Astrocyte (in vitro differentiated cells and primary cell): ENCODE measurements at regions not wholly inside any gene's neighbourhood (a gene's known extent, or its start where the extent isn't known, plus 50 kb on each side); places are given as distances from the start of the nearest gene placed in this dataset.

Experiments used
- DNase-seq: peaks from one replicate; pipeline ENCODE4 v3.0.0-alpha.2; 2010; ENCODE audit warnings: low read depth
- FAIRE-seq: peaks from 2 replicates; lab custom pipeline; 2011; peaks lifted over from hg19 to GRCh38; lab: Jason Lieb, UNC
- H2AFZ ChIP-seq: 2 replicates; pipeline ENCODE4 v1.6.0; 2012; ENCODE audit warnings: low read depth, low read length, inconsistent platforms
- H3K27ac ChIP-seq: 2 replicates; pipeline ENCODE4 v1.5.1; 2011; ENCODE audit warnings: low read depth, low read length, inconsistent platforms
- H3K27me3 ChIP-seq: 2 replicates; pipeline ENCODE4 v1.6.0; 2011; ENCODE audit warnings: low read length, inconsistent platforms; ENCODE audit not compliant: insufficient read depth
- H3K36me3 ChIP-seq: 2 replicates; pipeline ENCODE4 v1.5.1; 2011; ENCODE audit warnings: low read length, inconsistent platforms; ENCODE audit not compliant: insufficient read depth
- H3K4me1 ChIP-seq: 2 replicates; pipeline ENCODE4 v1.5.1; 2011; ENCODE audit warnings: low read length, inconsistent platforms; ENCODE audit not compliant: insufficient read depth
- H3K4me2 ChIP-seq: 2 replicates; pipeline ENCODE4 v1.6.0; 2012; ENCODE audit warnings: low read length, inconsistent platforms
- H3K4me3 ChIP-seq: 2 replicates; pipeline ENCODE4 v1.5.1; 2011; ENCODE audit warnings: low read depth, mild to moderate bottlenecking, low read length, inconsistent platforms; ENCODE audit not compliant: insufficient read depth
- H3K79me2 ChIP-seq: 2 replicates; pipeline ENCODE4 v1.6.0; 2012; ENCODE audit warnings: mild to moderate bottlenecking, low read length, inconsistent platforms; ENCODE audit not compliant: insufficient read depth
- H3K9ac ChIP-seq: 2 replicates; pipeline ENCODE4 v1.6.0; 2012; ENCODE audit warnings: mild to moderate bottlenecking, low read length, inconsistent platforms
- H3K9me3 ChIP-seq: 2 replicates; pipeline ENCODE4 v1.5.1; 2012; ENCODE audit warnings: low read depth, mild to moderate bottlenecking, low read length, inconsistent platforms; ENCODE audit not compliant: insufficient read depth
- H4K20me1 ChIP-seq: 2 replicates; pipeline ENCODE4 v1.6.0; 2012; ENCODE audit warnings: low read length, inconsistent platforms; ENCODE audit not compliant: insufficient read depth
- H3K27ac Mint-ChIP-seq: one replicate; pipeline ENCODE4 v1.8.0; 2021; ENCODE audit warnings: mild to moderate bottlenecking, mixed read lengths; ENCODE audit not compliant: unreplicated experiment
- H3K27me3 Mint-ChIP-seq: one replicate; pipeline ENCODE4 v1.8.0; 2021; ENCODE audit warnings: low read depth, mixed read lengths; ENCODE audit not compliant: unreplicated experiment
- H3K36me3 Mint-ChIP-seq: one replicate; pipeline ENCODE4 v1.8.0; 2021; ENCODE audit warnings: low read depth, mixed read lengths; ENCODE audit not compliant: unreplicated experiment
- H3K4me1 Mint-ChIP-seq: one replicate; pipeline ENCODE4 v1.8.0; 2021; ENCODE audit warnings: low read depth, mixed read lengths; ENCODE audit not compliant: unreplicated experiment
- H3K4me3 Mint-ChIP-seq: one replicate; pipeline ENCODE4 v1.8.0; 2021; ENCODE audit warnings: mild to moderate bottlenecking, moderate library complexity, mixed read lengths; ENCODE audit not compliant: unreplicated experiment
- H3K9me3 Mint-ChIP-seq: one replicate; pipeline ENCODE4 v1.8.0; 2021; ENCODE audit warnings: mild to moderate bottlenecking, mixed read lengths; ENCODE audit not compliant: unreplicated experiment
- CTCF ChIP-seq: IDR thresholded peaks from 2 replicates; pipeline ENCODE4 v1.5.1; 2011; ENCODE audit warnings: low read depth, mild to moderate bottlenecking, inconsistent platforms, low read length, moderate library complexity; ENCODE audit not compliant: insufficient read depth
- EZH2 ChIP-seq: IDR thresholded peaks from 2 replicates; pipeline ENCODE4 v1.6.1; 2012; ENCODE audit warnings: mild to moderate bottlenecking, low read length, inconsistent platforms; ENCODE audit not compliant: insufficient read depth

GRCh38 chr9:87245271-87245670 is 252.4 kb upstream of the DAPK1 start:
- Histone ChIP-seq H4K20me1 (no peaks in the 10 kb centered on the region), H3K9me3 (no peaks in the 10 kb centered on the region), H3K4me2 (no peak overlapping the region), H2AFZ (no peak overlapping the region), H3K27ac (no peak overlapping the region), H3K36me3 (no peaks in the 10 kb centered on the region), H3K4me3 (no peak overlapping the region), H3K4me1 (no peaks in the 10 kb centered on the region), H3K9ac (no peak overlapping the region), H3K79me2 (no peaks in the 10 kb centered on the region), H3K27me3 (no peaks in the 10 kb centered on the region)
- no peak for DNase-seq
- TF ChIP-seq CTCF, result no peak
- no peak for TF ChIP-seq EZH2
- no peaks in the 10 kb centered on the region for H3K9me3 Mint-ChIP-seq
- no peaks in the 10 kb centered on the region for H3K4me1 Mint-ChIP-seq
- H3K27ac Mint-ChIP-seq, result no peak overlapping the region
- FAIRE-seq, result no peak
- H3K4me3 Mint-ChIP-seq, result no peak overlapping the region
- peaks cover 3% of the 10 kb centered on the region for H3K27me3 Mint-ChIP-seq
- H3K36me3 Mint-ChIP-seq, result no peaks in the 10 kb centered on the region

- Mint-ChIP-seq H3K4me3 (no peak overlapping the region), H3K27ac (no peak overlapping the region), H3K36me3 (no peaks in the 10 kb centered on the region), H3K4me1 (no peaks in the 10 kb centered on the region), H3K9me3 (no peaks in the 10 kb centered on the region), H3K27me3 (peaks cover 3% of the 10 kb centered on the region)
- no peak overlapping the region for H3K27ac ChIP-seq
- no peak overlapping the region for H3K9ac ChIP-seq
- DNase-seq (no peak), FAIRE-seq (no peak)
- no peaks in the 10 kb centered on the region for H3K79me2 ChIP-seq
- no peak overlapping the region for H3K4me2 ChIP-seq
- no peaks in the 10 kb centered on the region for H3K27me3 ChIP-seq
- H2AFZ ChIP-seq, result no peak overlapping the region
- no peak overlapping the region for H3K4me3 ChIP-seq
- H4K20me1 ChIP-seq, result no peaks in the 10 kb centered on the region
- H3K9me3 ChIP-seq, result no peaks in the 10 kb centered on the region
- no peaks in the 10 kb centered on the region for H3K36me3 ChIP-seq
- TF ChIP-seq EZH2 (no peak), CTCF (no peak)
- H3K4me1 ChIP-seq, result no peaks in the 10 kb centered on the region
Observed at GRCh38 chr9:87247097-87247496, 250.6 kb upstream of the DAPK1 start.

- TF ChIP-seq EZH2 (no peak), CTCF (no peak)
- H2AFZ ChIP-seq, result no peak overlapping the region
- DNase-seq (no peak), FAIRE-seq (no peak)
- no peak overlapping the region for H3K4me2 ChIP-seq
- Mint-ChIP-seq H3K9me3 (no peaks in the 10 kb centered on the region), H3K4me1 (no peaks in the 10 kb centered on the region), H3K36me3 (no peaks in the 10 kb centered on the region), H3K27ac (no peak overlapping the region), H3K27me3 (peaks cover 13% of the 10 kb centered on the region), H3K4me3 (no peak overlapping the region)
- H3K9me3 ChIP-seq, result no peaks in the 10 kb centered on the region
- H3K27me3 ChIP-seq, result peaks cover 4% of the 10 kb centered on the region
- no peaks in the 10 kb centered on the region for H3K4me1 ChIP-seq
- no peaks in the 10 kb centered on the region for H4K20me1 ChIP-seq
- no peak overlapping the region for H3K9ac ChIP-seq
- H3K27ac ChIP-seq, result no peak overlapping the region
- no peaks in the 10 kb centered on the region for H3K36me3 ChIP-seq
- H3K79me2 ChIP-seq, result no peaks in the 10 kb centered on the region
- H3K4me3 ChIP-seq, result no peak overlapping the region
Observed at GRCh38 chr9:87249029-87249428, 248.6 kb upstream of the DAPK1 start.
